GM12891 (cell line): ENCODE measurements at regions not wholly inside any gene's neighbourhood (a gene's known extent, or its start where the extent isn't known, plus 50 kb on each side); places are given as distances from the start of the nearest gene placed in this dataset.

Experiments
- DNase-seq: peaks from one replicate; pipeline ENCODE4 v3.0.0; 2011; ENCODE audit warnings: low spot score; ENCODE audit not compliant: insufficient read length
- FAIRE-seq: peaks from 2 replicates; lab custom pipeline; 2011; peaks lifted over from hg19 to GRCh38; lab: Jason Lieb, UNC
- PAX5 ChIP-seq: IDR thresholded peaks from 2 replicates; pipeline ENCODE4 v1.6.1; 2011; ENCODE audit warnings: low read length, moderate library complexity, mild to moderate bottlenecking; ENCODE audit not compliant: insufficient read depth, severe bottlenecking
- POLR2A ChIP-seq: IDR thresholded peaks from 2 replicates; pipeline ENCODE4 v1.6.1; 2011; ENCODE audit warnings: low read depth, low read length, control low read depth
- POLR2AphosphoS5 ChIP-seq: IDR thresholded peaks from 2 replicates; pipeline ENCODE4 v1.6.1; 2011; ENCODE audit warnings: low read depth, low read length, control low read depth
- POU2F2 ChIP-seq: IDR thresholded peaks from 2 replicates; pipeline ENCODE4 v1.6.1; 2011; ENCODE audit warnings: low read depth, mild to moderate bottlenecking, control low read depth, low read length, moderate library complexity
- SPI1 ChIP-seq: IDR thresholded peaks from 2 replicates; pipeline ENCODE4 v1.6.1; 2011; ENCODE audit warnings: low read depth, low read length, control low read depth
- TAF1 ChIP-seq: IDR thresholded peaks from 2 replicates; pipeline ENCODE4 v1.6.1; 2011; ENCODE audit warnings: low read depth, low read length, control low read depth

DNA sequence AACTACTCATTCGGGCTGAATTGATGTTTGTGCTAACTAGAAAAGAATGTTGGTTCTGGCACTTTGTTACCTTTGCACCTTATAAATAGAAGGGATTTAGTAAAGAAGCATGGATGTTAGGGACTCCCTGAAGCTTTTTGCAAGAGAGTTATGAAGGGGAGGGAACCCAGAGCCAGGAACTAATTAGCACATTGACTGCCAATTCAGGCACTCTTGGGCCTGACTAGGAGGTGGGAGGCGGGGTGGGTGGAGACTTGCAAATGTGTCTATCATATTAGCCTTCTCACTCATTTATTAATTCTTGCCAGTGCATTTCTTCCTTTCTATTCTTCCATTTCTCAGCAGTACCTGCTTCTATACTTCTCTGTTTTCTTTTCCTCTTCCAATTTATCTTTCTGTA, 1022.4 kb downstream of the TMEM182 start:
- no peak for DNase-seq
- FAIRE-seq: no peak
- TF ChIP-seq POLR2A (no peak), TAF1 (no peak), SPI1 (no peak), POLR2AphosphoS5 (no peak), PAX5 (no peak), POU2F2 (no peak)

DNA sequence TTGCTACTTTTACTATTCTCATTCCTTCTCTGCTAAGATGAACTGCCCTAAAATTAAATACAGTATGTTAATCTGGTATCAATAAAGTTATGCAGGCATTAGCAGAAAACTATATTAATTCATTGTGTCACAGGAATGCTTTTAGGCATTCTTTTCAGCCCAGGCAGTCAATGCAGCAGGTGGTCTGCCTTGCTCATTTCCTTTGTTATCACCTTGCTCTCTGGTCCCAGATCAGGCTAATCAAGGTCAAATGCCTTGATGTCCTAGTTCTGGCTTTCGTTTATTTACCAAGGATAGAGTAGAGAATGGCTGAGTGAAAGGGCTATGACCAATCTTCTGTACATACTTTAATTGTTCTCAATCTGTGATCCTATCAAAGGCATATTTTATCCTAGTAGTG, 1023.6 kb downstream of the TMEM182 start:
- no peak for FAIRE-seq
- no peak for TF ChIP-seq PAX5
- TF ChIP-seq POLR2AphosphoS5: no peak
- no peak for TF ChIP-seq SPI1
- no peak for TF ChIP-seq TAF1
- TF ChIP-seq POU2F2: no peak
- no peak for TF ChIP-seq POLR2A
- DNase-seq: no peak

DNA sequence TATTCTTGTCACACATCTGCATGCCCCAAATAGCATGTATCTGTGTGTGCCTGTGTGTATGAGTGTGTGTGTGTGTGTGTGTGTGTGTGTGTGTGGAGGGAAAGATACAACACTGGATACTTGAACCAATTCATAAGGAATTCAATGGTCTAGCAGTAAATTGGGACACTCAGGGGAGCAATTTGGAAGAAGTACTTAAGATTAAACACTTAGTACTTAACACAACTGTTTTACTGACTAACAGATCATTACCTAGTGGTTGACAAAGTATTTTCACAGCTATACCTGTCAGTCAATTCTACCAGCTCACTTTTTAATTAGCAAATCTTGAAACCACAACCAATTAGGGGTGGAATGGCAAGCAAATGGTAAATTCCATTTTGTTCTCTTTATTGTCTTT, 1024.1 kb downstream of the TMEM182 start:
- no peak for TF ChIP-seq TAF1
- TF ChIP-seq SPI1: no peak
- no peak for TF ChIP-seq PAX5
- TF ChIP-seq POU2F2: no peak
- no peak for TF ChIP-seq POLR2AphosphoS5
- no peak for TF ChIP-seq POLR2A
- no peak for DNase-seq
- FAIRE-seq: no peak

DNA sequence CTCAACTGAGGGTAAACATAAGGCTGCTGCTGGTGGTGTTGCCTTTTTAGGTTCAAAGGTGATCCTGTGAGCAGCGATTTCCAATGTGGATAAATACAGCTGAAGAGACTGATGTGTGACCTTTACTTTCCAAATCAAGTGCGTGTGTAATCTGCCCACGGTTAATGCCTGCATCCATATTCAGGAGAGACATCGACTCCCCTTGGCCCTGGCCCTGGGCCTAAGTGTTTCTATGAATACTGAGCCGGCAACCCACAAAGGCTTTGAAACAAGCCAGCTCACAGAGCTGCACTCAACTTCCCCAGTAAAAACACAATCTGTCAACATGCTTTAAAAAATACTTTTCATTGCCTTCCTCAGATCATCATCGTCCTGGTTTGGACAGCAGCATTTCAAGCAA, 1026.6 kb downstream of the TMEM182 start:
- TF ChIP-seq PAX5 (no peak), SPI1 (no peak), TAF1 (no peak), POU2F2 (no peak), POLR2AphosphoS5 (no peak), POLR2A (no peak)
- FAIRE-seq (no peak), DNase-seq (no peak)

DNA sequence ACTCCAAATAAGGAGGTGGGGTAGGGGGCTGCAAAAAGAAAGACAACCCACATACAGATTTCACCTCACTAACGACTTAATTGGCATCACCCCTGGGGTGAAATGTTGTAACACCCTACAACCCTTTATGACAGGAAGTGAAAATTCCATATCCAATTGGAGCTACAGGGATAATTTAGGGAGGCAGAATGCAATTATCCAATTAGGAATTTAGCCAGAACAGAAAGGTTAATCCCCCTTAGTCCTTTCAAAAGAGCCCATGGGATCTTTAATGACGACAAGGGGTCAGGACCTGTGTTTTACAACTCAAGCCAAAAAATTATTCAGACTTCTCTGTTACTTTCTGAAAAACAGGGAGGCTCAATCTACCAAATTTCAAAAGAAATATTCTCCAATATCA, 1027.1 kb downstream of the TMEM182 start:
- no peak for FAIRE-seq
- TF ChIP-seq POLR2A: no peak
- no peak for TF ChIP-seq SPI1
- no peak for TF ChIP-seq PAX5
- no peak for TF ChIP-seq POU2F2
- no peak for TF ChIP-seq TAF1
- TF ChIP-seq POLR2AphosphoS5: no peak
- no peak for DNase-seq

DNA sequence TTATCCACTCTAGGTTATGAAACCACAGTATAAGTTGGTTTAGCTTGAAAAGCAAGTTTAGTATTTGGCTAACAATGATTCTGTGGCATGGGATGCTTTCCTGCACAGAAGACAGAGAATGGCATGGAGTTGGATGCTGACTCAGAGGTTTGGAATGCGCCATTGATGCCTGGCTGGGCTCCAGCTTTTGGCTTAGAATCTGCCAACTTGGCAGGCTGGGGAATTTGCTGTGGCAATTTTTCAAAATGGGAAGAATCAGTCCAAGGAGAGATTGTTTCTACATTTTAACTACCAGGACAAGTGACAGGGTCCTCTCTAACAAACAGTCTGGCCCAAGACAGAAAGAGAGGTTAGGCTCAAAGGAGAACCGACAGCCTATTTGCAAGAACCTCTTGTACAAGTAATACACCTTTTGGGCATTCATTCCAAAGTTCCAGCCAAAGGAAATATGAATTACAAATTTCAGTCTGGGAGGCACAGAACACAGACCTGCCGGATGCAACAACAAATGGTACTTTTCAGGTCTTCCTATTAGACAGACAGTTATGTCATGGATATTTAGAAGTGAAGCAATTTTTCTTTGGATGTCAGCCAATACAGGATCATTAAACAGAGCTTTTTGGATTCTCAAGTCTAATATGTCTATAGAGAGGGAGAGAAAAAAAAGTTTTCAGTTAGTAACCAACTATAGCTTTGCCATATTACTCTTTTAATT, 1027.7 kb downstream of the TMEM182 start:
- no peak for TF ChIP-seq SPI1
- no peak for TF ChIP-seq PAX5
- no peak for TF ChIP-seq TAF1
- TF ChIP-seq POLR2AphosphoS5: no peak
- no peak for TF ChIP-seq POU2F2
- TF ChIP-seq POLR2A: no peak
- DNase-seq: no peak
- FAIRE-seq: no peak

DNA sequence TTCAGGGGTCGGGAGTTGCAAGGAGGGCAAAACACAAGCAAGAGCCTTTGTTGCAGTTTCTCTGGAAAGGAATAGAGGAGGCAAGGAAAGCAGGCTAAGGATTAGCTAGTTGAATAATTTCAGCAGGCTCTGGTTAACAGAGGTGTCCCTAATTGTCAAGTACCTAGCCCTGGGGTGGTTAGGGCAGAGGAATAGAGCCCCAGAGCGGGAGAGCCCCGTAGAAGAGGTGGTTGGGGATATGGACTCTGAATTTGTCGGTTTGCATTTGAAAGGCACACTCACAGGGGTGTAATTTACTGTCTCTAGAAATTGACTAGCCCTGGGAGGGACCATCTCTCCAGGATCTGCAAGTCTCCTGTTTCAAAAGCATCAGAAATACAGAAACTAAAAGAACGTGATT, 1030.2 kb downstream of the TMEM182 start:
- DNase-seq: no peak
- FAIRE-seq: no peak
- TF ChIP-seq TAF1 (no peak), POLR2AphosphoS5 (no peak), PAX5 (no peak)

DNA sequence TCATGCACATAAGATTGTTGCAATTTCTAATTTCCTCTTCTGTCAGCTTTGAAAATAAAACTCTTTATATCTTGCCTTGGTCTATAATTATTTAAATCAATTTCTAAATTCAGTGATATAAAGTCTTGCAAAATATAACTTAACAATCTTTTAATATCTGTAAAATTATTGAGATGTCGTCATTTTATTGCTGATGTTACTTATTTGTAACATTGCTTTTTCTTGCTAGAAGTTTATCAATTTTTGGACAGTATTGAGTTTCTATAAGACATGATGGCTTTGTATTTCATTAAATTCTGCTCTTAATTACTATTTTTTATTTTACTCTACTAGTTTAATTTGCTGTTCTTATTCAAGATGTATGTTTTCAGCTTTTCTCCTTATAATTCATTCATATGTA, 1036.5 kb downstream of the TMEM182 start:
- FAIRE-seq (no peak), DNase-seq (no peak)
- TF ChIP-seq PAX5: no peak
- no peak for TF ChIP-seq SPI1
- TF ChIP-seq POLR2A: no peak
- no peak for TF ChIP-seq TAF1
- no peak for TF ChIP-seq POLR2AphosphoS5
- TF ChIP-seq POU2F2: no peak

DNA sequence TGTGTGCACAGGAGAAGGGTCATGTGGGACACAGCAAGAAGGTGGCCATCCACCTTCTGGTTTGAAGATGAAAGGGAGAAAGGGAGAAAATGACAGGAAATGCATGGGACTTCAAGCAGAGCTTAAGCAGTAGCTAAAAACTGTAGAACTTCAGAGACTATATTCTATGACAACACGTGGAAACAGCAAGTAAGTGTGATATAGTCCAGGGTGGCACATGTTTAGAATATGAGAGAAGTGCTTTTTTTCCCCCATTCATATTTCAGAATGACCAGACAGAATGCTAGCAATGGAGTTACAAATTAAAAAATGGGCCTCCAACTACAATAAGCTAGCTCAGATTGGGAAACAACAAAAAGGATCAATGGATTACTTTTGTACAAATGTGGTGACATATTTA, 1042.2 kb downstream of the TMEM182 start:
- TF ChIP-seq PAX5: no peak
- no peak for TF ChIP-seq SPI1
- TF ChIP-seq TAF1: no peak
- TF ChIP-seq POU2F2: no peak
- no peak for TF ChIP-seq POLR2A
- no peak for TF ChIP-seq POLR2AphosphoS5
- FAIRE-seq: no peak
- no peak for DNase-seq

DNA sequence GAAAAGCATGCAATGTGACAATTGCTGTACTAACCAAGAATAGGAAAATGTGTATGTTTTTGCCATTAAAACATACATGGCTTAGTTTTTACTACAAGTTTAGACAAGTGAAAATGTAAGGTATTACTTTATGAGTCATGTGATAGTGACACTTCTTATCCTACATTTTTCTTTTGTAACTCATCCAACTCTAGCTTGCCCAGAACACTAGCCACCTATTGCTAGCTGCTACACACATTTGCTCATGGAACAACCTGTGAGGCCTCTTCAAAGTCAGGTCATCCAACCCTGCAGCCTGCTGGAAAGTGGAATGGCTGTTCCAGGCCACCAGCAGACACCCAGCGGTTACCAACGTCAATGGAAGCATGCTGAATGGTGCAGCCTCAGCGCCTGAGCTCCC, 1043.9 kb downstream of the TMEM182 start:
- no peak for DNase-seq
- no peak for FAIRE-seq
- TF ChIP-seq SPI1 (no peak), PAX5 (no peak), POU2F2 (no peak), TAF1 (no peak), POLR2AphosphoS5 (no peak), POLR2A (no peak)

DNA sequence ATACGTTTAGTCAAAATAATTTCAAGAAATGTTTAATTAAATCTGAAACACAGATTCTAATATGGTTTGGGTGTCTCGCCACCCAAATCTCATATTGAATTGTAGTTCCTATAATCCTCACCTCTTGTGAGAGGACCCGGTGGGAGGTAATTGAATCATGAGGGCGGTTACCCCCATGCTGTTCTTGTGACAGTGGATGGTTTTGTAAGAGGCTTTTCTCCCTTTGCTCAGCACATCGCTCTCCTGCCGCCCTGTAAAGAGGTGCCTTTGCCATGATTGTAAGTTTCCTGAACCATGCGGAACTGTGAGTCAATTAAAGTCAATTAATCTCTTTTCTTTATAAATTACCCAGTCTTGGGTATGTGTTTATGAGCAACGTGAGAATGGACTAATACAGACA, 1045.1 kb upstream of the POU3F3 start:
- FAIRE-seq: no peak
- TF ChIP-seq POLR2A: no peak
- no peak for DNase-seq
